T-helper 1 cell (primary cell): ENCODE measurements at regions not wholly inside any gene's neighbourhood (a gene's known extent, or its start where the extent isn't known, plus 50 kb on each side); places are given as distances from the start of the nearest gene placed in this dataset.
"Not testable (repeated sequence)": the region's sequence is repeated elsewhere in the genome, so short reads cannot be mapped to it uniquely, and the experiment has no call there.

Experiments used
- DNase-seq, 5 donors: peaks; one replicate each; pipeline ENCODE4 v3.0.0-alpha.2; 2012 to 2020

GRCh38 chr5:60041996-60042664, 148.6 kb upstream of the PDE4D start:
- not testable (repeated sequence) for DNase-seq

- DNase-seq = not testable (repeated sequence)
Measured at GRCh38 chr5:60041508-60041907, 148.0 kb upstream of the PDE4D start.

- DNase-seq = no peak
Measured at GRCh38 chr5:60036192-60036938, 142.8 kb upstream of the PDE4D start.

DNA sequence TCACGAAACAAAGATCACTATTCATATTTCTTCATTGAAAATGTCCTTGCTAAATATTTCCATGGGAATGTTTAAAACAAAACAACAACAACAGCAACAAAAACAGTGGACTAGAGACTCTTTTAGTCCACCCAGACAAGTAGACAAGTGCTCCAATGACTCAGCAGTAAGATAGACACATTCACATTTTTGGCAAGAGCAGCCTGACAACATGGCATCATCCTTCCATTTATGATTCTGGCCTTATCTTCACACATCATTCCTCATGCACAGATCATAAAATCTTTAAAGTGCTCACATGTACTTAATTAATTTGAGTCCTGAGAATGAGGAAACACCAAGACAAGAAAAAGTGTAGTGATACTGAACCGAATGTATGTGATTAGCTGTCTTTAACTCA, 132.6 kb upstream of the PDE4D start:
- DNase-seq = no peak

DNA sequence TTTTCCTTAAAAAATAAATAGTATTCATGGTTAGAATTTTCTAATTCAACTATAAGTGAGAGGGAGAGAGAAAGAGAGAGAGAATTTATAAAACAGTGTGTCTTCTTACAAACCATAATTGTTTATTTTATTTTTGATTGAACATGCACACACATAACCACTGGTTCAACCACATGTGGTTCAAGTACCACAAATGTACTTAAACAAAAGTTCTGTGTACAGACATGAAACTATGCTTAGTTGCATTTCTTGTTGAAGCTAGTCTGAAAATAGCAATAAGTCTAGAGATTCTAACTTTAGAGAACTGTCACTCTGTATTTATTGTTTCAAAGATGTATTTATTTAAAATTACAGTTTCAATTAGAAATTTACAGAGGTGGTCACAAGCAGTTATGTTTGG, 130.6 kb upstream of the PDE4D start:
- no peak for DNase-seq

DNA sequence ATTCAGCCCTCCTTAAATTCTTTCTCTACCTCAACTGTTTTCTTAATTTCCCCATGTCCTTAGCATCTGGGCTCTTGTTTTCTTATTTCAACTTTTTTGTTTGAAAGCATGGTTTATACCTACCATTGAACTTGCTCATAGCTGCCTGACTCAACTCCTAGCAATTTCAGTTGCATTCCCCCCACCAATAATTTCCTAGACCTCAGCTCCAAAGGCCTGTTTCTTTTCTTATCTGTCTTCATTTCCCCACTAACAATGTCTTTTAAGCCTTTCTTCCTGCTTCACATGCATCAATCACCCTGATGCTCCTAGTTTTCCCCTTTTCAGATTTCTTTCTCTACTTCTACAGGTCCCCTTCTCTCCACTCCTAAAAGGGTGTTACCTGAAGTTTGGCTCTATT, 129.7 kb upstream of the PDE4D start:
- no peak for DNase-seq

DNA sequence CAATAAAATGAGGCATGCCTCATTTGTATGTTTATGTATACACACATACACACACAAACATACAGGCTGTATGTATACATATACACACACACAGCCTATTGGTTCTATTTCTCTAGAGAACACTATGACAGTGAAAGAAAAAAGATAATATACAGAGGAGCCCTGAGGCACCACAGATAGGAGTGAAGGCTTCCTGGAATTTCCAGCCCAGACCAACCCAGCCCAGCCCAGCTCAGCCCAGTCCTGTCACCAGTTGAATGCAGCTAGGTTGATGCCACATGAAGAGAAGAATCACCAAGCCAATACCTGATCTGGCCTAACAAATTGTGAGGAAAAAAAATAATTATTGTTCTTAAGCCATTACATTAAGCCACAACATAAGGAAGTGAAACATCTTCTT, 126.9 kb upstream of the PDE4D start:
- DNase-seq = no peak

DNA sequence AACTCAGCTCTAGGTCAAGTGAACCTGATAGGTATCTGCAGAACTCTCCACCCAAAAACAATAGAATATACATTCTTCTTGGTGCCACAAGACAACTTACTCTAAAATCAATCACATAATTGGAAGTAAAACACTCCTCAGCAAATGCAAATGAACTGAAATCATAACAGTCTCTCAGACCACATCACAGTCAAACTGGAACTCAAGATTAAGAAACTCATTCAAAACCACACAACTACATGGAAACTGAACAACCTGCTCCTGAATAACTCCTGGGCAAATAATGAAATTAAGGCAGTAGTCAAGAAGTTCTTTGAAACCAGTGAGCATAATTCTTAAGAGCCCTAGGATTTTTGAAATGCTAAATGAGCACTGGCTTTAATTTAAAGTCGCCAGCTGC, 125.4 kb upstream of the PDE4D start:
- not testable (repeated sequence) for DNase-seq

DNA sequence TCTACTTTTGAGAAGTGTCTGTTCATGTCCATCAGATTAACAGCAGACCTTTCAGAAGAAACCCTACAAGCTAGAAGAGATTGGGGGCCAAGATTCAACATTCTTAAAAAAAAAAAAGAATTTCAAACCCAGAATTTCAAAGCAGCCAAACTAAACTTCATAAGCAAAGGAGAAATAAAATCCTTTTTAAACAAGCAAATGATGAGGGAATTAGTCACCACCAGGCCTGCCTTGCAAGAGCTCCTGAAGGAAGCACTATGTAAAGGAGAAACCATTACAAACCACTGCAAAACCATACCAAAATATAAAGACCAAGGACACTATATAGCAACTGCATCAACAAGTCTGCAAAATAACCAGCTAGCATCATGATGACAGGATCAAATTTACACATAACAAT, 124.6 kb upstream of the PDE4D start:
- DNase-seq = no peak

DNA sequence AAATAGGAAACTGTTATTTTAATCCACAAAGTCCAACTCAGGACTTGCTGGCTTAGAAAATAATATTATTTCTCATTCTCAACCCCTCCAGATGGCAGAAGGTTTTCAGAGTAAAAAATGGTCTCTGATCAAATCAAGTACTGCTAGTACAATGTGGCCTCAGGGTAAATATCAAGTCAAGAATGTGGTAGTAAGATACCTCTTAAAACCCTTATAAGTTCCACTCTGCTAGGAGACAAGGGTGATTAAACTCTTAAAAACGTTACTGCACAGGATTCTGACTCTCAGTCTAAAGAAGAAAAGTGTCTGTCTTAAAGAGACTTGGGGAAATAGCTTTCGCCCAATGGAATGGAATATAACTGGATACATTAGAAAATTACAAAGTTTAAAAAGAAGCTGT, 120.8 kb upstream of the PDE4D start:
- no peak for DNase-seq

GRCh38 chr5:60010853-60011252, 117.3 kb upstream of the PDE4D start:
- no peak for DNase-seq

DNA sequence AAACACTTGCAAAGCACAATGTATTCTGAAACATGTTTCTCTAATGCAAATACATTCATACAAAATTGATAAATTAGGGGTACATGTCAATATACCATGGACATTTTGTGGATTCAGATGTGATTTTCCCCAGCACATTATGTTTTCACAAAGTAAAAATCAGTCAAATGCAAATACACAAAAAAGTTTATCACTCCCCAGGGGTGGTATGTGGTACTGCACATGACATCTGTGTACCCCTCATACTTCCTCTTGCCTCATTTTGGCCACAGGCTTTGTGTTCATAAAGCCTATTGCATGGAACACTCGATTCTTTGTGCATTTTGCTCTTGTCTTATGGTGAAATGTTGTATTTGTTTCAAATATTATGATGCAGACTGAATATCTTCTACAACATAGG, 116.8 kb upstream of the PDE4D start:
- no peak for DNase-seq

DNA sequence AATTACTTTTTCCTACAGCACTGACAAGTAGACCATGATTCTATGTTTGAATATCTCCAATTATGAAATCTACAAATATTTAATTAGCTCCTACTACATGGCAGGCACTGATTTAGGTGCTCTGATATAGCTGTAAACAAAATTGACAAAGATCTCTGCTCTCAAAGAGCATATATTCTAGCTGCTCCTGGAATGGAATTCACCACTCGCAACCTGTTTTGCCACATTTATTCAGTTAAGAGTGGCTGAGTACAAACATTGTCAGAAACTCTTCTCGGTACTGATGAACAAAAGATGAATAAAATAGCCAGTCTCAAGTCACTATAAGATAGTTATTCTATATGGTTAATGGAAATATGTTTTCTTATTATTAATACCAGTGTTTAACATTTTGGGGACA, 114.2 kb upstream of the PDE4D start:
- no peak for DNase-seq

DNA sequence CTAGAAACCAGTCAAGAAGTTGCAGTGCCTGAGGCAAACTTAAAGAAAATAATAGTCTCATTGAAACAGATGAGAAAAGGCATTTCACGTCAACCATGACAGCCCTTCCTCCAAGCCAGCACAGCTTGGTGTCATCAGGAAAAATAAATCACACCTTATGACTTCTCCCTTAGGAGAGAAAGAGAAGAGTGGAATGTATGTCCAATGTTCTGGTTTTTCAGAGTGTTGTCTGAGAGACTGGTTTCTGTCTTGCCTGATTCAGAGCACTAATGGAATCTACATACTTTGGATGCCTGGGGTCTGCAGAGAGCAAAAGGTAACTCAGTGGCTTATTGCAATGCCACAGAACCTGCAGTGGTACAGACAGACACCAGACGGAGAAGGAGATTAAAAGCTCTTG, 105.5 kb upstream of the PDE4D start:
- DNase-seq = no peak

GRCh38 chr5:59992206-59992605, 98.7 kb upstream of the PDE4D start:
- no peak for DNase-seq

DNA sequence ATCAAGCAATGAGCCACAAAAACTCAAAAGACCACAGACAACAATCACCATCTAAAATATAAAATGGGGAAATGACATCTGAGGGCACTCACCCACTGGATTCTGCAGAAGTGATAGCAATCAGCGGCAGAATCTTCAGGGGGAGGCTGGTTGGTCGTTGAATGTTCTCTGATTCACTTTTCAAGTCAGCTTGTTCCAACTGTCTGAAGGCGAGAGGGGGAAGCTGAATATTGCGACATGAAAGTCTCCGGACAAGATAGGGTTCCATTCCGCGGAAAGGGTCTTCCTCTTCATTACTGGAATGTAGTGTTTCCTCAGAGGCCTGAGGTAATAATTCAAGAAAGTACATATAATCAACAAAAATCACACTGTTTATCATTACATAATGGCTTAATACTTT, 94.9 kb upstream of the PDE4D start:
- no peak for DNase-seq

DNA sequence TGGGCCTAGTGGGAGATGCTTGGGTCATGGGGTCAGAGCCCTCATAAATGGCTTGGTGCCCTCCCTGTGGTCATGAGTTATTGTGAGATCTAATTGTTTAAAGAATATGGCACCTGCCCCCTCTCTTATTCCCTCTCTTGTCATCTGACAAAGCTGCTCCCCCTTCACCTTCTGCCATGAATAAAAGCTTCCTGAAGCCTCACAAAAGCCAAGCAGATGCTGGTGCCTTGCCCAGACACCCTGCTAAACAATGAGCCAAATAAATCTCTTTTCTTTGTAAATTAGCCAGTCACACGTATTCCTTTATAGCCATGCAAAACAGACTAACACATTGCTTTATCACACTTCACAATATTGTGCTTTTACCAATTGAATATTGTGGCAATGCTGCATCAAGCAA, 82.8 kb upstream of the PDE4D start:
- no peak for DNase-seq

DNA sequence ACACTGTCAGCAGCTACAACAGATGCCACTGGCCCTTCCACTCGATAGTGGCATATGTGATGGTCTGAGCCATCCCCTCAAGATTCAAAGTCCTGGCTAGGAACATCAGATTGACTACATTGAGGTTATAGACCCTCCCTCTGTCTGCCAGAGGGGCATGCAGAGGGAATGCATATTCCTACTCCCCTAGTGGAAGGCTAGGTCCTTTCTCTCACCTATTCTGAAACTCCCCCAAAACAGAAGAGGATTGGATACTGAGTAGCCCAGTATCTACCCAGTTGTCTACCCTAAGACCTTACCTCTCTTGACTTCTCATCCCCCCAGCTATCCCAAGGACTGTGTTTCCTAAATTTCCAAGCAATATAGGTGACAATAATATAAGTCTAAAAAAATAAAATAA, 78.5 kb upstream of the PDE4D start:
- no peak for DNase-seq

DNA sequence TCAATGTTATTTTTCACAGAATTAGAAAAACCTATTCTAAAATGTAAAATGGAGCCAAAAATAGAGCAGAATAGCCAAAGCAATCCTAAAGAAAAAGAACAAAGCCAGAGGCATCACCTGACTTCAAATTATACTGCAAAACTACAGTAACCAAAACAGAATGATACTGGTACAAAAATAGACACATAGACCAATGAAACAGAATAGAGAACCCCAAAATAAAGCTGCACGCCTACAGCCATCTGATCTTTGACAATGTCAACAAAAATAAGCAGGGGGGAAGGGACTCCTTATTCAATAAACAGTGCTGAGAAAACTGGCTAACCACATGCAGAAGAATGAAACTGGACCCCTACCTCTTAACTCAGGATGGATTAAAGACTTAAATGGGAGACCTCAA, 65.8 kb upstream of the PDE4D start:
- DNase-seq = no peak

DNA sequence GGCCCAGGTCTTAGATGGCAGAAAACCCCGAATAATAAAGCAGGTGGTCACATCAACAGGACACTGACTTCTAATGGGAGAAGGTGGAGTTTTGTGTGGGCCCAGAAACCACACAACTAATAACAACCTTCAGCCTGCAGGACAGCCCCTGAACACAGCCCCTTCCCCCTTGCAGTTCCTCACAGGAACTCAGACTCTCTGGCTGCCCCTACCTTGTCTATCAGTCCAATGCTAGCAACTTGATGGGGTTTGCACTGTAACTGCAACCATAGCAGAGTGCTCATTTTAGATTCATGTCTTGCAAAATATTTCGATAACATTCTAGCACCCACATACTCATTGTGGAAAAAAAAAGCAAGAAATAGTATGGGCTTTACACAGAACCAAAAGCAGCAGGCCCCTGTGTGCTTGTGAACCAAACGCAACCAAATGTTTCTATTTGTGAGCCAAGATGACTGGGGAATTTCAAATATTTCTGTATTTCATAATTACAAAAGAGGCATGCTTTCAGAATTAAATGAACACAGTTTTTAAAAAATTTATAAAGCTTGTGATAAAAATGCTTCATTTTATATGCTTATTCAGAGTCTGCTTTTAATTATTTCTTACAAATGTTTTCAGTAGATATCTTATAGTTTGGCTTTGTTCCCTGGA, 62.7 kb upstream of the PDE4D start:
- DNase-seq = no peak

DNA sequence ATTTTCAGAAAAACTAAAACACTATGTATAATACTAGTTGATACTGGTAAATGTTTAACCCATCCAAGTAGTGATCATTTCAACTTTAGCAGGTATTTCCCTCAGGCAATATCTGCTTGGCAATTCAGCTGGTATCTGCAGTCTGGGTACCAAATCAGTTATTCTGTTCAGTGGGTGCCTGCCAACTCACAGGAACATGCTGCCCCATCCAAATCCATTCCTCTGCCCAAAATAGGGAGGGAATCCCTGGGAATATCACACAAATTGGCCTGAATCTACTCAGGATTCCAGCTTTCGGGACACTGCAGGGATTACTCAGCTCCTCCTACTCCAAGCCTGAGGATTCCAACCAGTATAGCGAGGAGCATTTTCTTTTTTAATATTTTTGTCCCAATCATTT, 61.7 kb upstream of the PDE4D start:
- DNase-seq = no peak

- DNase-seq = no peak
Measured at GRCh38 chr5:59943452-59944113, 50.1 kb upstream of the PDE4D start.
